HG02798 (cell line): ENCODE measurements at regions not wholly inside any gene's neighbourhood (a gene's known extent, or its start where the extent isn't known, plus 50 kb on each side); places are given as distances from the start of the nearest gene placed in this dataset.
"Not testable (repeated sequence)": the region's sequence is repeated elsewhere in the genome, so short reads cannot be mapped to it uniquely, and the experiment has no call there.

Experiments
- ATAC-seq: cut with Tn5 transposase; IDR thresholded peaks from one replicate; pipeline ENCODE4 v1.9.1; 2021; ENCODE audit warnings: mild to moderate bottlenecking; ENCODE audit not compliant: unreplicated experiment, poor library complexity

DNA sequence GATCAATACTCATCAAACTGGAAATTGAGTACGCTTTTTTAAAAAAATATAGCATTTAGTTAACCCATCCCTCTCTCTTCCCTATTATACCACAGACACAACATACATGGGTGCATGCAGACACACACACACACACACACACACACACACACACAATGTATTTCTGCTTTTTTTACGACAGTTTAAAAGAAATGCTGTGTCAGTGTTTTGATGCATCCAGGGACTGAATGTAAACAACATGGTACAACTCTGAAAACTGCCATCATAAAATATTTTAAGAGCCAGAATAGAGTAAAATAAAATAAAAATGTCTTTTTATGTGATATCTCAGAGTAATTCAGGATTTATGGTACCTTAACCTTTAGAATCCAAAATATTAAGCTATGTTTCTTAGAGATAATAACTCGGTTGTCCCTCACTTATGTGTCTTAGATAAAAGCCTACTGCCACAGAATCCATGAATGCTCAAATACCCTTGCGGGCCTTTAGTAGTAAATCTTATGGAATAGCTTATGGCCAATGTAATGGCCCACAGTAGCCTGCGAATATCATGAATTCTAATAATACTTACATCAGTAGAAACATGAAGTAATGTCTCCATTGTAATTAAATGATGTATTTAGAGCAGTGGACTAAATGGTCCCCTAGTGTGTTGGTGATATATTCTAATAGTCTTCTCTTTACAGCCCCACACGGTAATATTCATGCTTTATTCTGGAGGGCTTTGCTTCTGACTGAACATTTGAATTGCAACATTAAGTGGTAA lies 251.6 kb upstream of the FIGN start:
- ATAC-seq: no peak

DNA sequence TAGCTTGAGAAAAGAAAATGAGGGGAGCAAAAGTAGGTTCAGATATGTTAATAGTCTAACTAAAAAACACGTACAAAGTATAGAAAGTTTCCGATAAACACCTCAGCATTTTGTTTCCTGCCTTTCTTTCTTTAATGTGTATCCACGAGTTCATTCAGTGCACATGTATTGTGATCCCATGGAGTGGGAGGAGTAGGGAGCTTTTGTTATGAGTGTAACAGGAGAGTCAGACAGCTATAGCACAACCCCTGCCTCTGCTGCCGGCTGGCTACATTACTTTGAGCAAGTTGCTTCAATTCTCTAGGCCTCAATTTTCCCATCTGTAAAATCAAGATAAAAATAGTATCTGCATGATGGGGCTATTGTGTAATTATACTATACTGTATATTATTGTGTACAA lies 249.2 kb upstream of the FIGN start:
- ATAC-seq: no peak

DNA sequence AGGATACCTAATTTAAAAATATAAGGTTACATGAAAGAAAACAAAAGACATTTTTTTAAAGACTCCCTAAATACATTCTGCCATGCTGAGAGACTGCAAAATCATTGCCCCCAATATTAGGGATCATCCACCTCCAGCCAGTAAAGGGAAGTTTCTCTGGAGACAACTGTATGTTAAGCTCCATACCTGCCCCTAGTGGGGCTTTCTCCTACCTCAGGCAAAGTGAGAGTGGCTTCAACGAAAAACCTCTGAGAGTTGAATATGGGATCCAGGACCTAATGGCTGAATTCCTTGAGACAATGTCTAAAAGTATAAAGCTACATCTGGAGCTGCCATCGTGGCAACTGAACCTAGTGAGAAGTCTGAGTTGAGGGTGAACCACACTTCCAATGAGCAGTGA lies 248.1 kb upstream of the FIGN start:
- no peak for ATAC-seq

DNA sequence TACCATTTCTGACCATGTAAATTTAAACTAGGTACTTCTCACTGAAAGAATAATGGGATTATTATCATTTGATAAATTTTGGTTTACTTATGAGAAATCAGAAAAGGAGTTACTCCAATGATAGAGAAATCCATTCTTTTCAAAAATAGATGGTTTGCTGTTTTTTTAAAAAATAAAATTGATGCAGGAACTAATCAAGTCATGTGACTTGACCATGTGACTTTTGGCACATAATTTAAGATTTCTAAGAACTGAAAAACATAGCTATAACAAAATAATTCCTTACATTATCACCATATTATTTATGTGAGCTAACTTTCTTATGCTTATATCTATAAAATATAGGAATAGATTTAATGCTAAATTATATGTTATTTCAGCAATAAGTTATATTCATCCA lies 247.1 kb upstream of the FIGN start:
- ATAC-seq: no peak

DNA sequence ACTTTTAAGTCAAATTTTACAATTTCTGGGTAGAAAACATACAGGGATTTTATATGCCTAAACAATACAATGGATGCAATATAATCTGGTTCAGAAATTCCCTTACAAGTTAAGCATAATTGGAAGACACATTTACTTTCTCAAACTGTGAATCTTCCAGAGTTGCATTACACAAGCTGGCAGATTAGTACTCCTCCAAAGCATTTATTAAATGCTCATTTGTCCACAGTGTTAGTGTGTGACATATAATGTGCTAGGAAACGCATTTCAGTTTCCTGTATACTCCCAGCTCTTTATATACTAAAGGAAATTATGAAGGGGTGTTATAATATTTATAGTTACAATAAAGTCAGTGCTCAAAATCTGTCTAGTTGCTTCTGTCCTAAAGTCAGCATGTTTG lies 239.0 kb upstream of the FIGN start:
- ATAC-seq: no peak

DNA sequence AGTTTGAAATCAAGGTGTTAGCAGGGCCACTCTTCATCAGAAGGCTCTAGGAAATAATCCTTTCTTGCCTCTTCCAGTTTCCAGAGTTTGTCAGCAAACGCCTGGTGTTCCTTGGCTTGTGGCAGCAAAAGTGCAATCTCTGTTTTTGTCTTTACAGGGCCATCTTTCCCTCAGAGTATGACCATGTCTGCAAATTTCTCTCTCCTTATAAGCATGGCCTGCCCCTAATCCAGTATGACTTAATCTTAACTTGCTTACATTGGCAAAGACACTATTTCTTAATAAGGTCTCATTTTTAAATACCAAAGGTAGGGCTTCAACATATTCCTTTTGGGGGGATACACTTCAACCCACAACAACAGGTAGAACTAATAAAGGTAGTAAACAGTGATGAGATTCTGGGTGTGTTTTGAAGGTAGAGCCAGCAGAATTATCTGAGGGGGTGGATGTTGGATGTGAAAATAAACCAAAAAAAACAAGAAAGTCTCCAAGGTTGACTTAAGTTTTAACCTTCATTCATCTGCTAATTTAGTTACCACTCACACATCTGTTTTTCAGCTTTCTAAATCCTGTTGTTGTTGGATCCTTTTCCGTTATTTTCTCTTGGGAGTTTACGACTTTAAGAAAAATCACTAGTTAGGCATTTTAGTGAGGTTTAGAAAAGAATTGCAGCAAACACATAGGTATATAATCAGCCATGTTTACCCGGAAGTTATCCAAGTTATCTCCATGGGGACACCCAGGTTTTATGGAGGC lies 234.4 kb upstream of the FIGN start:
- no peak for ATAC-seq

DNA sequence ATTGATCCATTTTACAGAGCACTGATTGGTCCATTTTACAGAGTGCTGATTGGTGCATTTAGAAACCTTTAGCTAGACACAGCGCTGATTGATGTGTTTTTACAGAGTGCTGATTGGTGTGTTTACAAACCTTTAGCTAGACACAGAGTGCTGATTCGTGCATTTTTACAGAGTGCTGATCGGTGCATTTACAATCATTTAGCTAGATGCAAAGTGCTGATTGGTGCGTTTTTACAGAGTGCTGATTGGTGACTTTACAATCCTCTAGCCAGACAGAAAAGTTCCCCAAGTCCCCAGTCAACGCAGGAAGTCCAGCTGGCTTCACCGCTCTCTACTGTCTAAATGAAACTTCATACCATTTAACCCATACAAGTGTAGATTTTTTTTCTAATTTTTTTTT lies 228.5 kb upstream of the FIGN start:
- ATAC-seq: not testable (repeated sequence)

DNA sequence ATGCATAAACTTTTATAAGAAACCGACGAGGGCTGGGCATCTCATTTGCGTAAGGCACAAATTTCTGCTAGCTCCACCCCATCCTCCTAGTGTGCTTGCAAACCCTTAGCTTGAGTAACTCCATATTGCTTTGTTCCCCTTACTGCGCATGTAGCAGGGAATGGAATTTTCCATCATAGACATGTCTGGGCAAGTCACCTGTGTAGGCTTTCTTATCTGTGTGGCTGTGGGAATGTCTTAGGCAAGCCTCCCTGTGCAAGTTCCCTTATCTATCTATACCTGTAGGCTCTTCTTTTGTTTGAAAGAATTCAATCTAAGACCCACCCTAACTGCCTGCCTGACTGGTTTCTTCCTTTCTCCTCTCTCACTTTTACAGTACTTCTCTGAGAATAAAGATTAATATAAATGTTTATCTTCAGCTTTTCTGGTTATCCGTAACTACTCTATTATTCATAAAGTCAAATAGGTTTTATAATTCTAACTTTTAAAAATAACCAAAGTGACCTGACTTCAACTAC lies 217.6 kb upstream of the FIGN start:
- ATAC-seq: no peak

DNA sequence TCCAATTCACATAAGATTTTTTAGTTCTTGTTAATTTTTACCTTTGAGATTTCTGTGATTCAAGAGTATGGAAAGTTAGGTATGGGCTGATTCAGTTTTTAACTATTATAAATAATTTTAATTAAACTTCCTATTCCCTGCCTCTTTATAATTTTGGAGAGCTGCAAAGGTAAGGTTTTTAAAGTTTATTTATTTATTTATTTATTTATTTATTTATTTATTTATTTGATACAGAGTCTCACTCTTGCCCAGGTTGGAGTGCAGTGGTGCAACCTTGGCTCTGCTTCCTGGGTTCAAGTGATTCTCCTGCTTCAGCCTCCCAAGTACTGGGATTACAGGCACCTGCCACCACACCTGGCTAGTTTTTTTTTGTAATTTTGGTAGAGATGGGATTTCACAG lies 215.5 kb upstream of the FIGN start:
- no peak for ATAC-seq

DNA sequence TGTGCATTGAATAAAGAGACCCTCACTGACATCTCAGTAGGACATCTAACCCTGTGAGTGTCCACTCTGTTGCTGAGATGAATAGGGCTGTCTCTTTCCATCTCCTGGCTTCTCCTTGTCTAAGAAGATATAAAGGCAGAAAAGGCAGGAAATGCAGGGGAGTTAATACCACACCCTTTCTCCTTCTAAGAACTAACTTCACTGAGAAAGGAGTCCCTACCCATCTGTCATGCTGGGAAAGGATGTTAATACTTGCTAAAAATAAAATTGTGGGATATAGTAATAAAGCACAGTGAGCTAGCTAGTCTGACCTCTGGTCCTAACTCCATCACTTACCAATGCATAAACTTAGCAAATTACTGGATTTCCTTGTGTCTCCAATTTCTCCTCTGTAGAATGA lies 213.9 kb upstream of the FIGN start:
- no peak for ATAC-seq

DNA sequence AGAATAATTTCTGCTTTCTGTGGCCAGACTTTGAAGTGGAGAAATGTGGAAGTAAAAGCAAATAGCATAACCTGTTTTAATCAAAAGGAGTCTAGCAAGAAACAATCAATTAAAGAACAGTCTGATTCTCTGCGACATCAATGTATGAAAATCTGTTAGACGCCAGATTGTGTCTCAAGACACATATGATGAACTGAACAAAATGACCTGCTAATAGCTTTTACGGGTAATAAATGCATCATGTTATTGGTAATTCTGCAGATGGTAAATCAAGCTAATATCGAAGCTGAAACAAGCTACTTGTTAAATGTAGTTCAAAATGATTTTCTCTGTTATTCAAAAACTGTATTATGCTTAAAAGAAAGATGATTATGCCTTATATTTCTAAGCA lies 208.5 kb upstream of the FIGN start:
- no peak for ATAC-seq

DNA sequence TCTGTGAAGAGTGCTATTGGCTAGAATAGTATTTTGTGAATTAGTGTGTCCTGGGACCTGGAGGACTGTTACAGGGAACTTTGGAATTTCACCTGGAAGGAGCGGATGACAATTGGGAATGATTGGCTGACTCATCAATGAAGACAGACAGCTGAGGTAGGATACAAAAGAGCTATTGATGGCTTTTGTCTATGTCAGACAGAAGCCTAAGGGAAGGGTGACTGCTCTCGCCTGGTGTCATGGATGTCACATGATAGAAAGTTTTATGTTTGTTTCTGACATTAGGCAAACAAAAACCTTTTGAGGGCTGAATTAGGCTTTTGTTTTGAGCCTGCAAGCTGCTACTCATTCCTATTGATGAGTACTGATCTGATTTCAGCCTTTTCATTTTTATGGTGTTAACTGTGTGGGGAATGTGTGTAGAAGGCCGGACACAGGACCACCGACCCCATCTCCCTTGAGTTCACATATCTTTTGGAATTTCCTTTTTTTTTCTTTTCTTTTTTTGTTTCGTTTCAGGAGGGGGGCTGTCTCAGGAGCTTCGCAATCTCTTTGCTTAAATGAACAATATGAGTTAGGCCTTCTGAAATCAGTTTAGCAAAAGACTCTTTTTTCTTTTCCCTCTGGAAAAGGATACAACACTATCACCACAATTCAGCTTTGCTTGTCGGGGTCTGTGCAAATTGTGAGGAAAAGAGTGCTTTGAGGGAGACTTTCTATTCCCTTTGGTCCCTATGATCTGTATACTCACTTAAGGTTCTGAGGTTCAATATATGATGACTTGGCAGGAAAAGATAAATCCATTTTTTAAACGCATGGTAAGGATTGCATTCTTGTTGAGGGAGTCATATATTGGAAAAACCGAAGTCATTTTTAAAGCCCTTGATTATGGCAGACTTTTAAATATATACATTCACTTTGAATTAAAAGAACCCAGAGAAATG lies 207.9 kb upstream of the FIGN start:
- no peak for ATAC-seq

DNA sequence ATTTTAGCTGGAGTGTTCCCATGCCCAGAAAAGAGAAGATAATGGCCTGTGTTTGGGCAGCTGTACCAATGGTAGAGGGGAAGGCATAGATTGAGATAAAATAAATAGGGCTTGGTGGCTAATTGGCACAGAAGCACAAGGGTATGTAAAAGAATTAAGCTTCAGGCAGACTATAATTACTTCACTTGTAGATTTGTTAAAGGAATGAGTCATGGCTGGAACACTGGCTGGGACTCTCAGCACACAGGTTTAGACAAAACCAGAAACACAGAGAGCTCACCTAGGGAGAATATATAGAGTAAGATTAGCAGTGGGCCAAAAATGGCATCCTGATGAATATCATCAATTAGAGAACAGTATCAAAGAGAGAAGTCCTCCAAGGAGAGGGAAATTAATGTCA lies 198.3 kb upstream of the FIGN start:
- no peak for ATAC-seq

DNA sequence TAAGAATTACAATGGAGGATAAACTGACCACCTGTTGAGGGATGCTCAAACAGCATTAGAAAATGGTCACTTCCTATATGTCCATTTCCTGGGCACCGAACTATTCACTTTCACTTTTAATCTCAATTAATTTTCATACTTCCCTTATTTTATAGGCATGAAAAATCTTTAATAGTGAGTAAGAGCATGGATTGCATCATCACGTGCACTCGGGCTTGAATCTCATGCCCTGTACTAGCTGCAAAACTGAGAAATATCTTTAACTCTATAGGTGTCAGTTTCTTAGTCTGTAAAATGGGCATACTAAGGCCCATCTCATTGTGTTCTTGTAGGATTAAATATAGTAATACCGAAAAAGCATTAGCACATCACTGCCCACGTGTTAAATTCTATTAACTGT lies 183.9 kb upstream of the FIGN start:
- no peak for ATAC-seq

DNA sequence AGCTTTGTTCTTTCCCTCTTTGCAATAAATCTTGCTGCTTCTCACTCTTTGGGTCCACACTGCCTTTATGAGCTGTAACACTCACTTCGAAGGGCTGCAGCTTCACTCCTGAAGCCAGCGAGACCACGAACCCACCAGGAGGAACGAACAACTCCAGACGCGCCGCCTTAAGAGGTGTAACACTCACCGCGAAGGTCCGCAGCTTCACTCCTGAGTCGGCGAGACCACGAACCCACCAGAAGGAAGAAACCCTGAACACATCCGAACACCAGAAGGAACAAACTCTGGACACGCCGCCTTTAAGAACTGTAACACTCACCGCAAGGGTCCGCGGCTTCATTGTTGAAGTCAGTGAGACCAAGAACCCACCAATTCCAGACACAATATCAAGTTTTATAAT lies 178.7 kb upstream of the FIGN start:
- not testable (repeated sequence) for ATAC-seq

DNA sequence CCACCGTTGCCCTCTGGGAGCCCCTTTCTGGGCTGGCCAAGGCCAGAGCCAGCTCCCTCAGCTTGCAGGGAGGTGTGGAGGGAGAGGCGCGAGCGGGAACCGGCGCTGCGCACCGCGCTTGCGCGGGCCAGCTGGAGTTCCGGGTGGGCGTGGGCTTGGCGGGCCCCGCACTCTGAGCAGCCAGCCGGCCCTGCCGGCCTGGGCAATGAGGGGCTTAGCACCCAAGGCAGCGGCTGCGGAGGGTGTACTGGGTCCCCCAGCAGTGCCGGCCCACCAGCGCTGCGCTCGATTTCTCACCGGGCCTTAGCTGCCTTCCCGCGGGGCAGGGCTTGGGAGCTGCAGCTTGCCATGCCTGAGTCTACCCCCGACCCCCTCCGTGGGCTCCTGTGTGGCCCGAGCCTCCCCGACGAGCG lies 177.7 kb upstream of the FIGN start:
- not testable (repeated sequence) for ATAC-seq

DNA sequence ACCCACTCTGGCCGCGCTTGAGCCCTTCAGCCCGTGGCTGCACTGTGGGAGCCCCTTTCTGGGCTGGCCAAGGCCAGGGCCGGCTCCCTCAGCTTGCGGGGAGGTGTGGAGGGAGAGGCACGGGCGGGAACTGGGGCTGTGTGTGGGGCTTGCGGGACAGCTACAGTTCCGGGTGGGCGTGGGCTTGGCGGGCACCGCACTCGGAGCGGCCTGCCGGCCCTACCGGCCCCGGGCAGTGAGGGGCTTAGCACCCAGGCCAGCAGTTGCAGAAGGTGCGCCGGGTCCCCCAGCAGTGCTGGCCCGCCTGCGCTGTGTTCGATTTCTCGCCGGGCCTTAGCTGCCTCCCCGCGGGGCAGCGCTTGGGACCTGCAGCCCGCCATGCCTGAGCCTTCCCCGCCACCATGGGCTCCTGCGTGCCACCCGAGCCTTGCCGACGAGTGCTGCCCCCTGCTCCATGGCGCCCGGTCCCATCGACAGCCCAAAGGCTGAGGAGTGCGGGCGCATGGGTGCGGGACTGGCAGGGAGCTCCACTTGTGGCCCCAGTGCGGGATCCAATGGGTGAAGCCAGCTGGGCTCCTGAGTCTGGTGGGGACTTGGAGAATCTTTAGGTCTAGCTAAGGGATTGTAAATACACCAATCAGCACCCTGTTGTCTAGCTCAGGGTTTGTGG lies 173.7 kb upstream of the FIGN start:
- no peak for ATAC-seq

DNA sequence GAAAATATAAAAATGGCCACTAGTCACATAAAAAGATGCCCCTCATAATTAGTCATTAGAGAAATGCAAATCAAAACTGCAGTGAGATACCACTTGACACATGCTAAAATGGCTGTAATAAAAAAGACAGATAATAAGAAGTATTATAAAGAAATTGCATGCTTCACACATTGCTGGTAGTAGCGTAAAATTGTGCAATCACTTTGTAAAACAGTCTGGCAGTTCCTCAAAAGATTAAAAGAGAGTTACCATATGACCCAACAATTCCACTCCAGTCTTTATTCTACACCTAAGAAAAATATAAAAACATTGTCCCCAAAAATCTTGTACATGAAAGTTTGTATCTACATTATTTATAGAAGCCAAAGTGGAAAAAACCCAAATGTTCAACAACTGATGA lies 170.6 kb upstream of the FIGN start:
- ATAC-seq: no peak

DNA sequence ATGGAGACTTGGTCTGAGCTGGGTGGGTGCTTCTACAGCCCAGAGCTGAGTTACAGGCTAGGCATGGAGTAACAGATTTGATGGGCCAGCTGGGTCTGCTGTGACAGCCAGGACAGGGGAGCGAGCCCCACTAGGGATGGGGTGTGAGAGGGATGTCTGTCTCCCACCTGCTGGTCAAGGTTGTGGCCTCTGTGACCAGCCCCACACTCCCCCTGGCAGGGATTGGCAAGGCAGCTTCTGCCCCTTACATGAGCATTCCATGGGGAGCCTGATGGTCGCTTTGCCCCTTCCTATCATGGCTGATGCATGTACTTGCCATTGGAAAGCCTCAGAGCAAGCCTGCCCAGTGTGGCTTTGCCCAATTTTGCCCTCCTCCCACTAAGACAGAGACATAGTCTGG lies 162.0 kb upstream of the FIGN start:
- ATAC-seq: no peak

DNA sequence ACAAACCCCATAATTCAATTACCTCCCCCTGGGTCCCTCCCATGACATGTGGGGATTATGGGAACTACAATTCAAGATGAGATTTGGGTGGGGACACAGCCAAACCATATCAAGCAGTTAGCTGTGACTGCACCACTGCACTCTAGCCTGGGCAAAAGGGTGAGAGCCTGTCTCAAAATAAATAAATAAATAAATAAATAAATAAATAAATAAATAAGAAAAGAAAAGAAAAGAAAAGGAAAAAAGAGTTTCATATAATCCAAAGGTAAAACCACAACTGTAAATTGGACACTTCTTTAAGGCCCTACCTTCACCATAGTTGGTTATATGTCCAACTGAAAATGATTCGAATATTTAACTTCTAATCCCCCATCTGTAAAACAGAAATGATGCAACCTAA lies 157.6 kb upstream of the FIGN start:
- not testable (repeated sequence) for ATAC-seq
